ENCODE measurements at regions not wholly inside any gene's neighbourhood (a gene's known extent, or its start where the extent isn't known, plus 50 kb on each side); places are given as distances from the start of the nearest gene placed in this dataset.

DNA sequence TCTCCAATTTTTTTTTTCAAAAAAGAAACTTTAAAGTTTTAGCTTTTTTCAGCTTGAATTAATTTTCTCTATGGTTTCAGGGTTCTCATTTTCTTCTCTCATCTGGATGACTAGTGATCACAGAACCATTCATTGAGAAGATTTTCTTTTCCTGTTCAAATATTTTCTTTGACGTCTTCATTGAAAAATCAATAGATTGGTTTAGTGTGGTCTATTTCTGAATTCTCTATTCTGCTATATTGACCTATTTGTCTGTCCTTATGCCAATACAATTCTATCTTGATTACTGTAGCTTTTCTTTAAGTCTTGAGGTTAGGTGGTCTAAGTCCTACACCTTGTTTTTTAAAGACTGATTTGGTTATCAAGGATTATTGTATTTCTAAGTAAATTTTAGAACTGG lies 150.2 kb upstream of the MAN1A1 start (continued):
- TF ChIP-seq BCLAF1 (IDR thresholded peaks at IDR 0.05; ENCODE audit: borderline replicate concordance in 1 of 2, control insufficient read depth in 1 of 2, low read depth in 2 of 2, low read length in 1 of 2) (no peak), ZNF75A (CRISPR knock-in tag; IDR thresholded peaks at IDR 0.05) (no peak), POLR2G (IDR thresholded peaks at IDR 0.05; ENCODE audit: low read depth, low read length) (no peak), HCFC1 (IDR thresholded peaks at IDR 0.05; ENCODE audit: low read depth, low read length) (no peak), ZNF830 (CRISPR knock-in tag; IDR thresholded peaks at IDR 0.05) (no peak), HBP1 (CRISPR knock-in tag; IDR thresholded peaks at IDR 0.05) (no peak)
- TF ChIP-seq, protein P1, sequence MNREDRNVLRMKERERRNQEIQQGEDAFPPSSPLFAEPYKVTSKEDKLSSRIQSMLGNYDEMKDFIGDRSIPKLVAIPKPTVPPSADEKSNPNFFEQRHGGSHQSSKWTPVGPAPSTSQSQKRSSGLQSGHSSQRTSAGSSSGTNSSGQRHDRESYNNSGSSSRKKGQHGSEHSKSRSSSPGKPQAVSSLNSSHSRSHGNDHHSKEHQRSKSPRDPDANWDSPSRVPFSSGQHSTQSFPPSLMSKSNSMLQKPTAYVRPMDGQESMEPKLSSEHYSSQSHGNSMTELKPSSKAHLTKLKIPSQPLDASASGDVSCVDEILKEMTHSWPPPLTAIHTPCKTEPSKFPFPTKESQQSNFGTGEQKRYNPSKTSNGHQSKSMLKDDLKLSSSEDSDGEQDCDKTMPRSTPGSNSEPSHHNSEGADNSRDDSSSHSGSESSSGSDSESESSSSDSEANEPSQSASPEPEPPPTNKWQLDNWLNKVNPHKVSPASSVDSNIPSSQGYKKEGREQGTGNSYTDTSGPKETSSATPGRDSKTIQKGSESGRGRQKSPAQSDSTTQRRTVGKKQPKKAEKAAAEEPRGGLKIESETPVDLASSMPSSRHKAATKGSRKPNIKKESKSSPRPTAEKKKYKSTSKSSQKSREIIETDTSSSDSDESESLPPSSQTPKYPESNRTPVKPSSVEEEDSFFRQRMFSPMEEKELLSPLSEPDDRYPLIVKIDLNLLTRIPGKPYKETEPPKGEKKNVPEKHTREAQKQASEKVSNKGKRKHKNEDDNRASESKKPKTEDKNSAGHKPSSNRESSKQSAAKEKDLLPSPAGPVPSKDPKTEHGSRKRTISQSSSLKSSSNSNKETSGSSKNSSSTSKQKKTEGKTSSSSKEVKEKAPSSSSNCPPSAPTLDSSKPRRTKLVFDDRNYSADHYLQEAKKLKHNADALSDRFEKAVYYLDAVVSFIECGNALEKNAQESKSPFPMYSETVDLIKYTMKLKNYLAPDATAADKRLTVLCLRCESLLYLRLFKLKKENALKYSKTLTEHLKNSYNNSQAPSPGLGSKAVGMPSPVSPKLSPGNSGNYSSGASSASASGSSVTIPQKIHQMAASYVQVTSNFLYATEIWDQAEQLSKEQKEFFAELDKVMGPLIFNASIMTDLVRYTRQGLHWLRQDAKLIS (CRISPR knock-in tag; IDR thresholded peaks at IDR 0.05) = no peak
- TF ChIP-seq, protein P2, sequence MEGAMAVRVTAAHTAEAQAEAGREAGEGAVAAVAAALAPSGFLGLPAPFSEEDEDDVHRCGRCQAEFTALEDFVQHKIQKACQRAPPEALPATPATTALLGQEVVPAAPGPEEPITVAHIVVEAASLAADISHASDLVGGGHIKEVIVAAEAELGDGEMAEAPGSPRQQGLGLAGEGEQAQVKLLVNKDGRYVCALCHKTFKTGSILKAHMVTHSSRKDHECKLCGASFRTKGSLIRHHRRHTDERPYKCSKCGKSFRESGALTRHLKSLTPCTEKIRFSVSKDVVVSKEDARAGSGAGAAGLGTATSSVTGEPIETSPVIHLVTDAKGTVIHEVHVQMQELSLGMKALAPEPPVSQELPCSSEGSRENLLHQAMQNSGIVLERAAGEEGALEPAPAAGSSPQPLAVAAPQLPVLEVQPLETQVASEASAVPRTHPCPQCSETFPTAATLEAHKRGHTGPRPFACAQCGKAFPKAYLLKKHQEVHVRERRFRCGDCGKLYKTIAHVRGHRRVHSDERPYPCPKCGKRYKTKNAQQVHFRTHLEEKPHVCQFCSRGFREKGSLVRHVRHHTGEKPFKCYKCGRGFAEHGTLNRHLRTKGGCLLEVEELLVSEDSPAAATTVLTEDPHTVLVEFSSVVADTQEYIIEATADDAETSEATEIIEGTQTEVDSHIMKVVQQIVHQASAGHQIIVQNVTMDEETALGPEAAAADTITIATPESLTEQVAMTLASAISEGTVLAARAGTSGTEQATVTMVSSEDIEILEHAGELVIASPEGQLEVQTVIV (CRISPR knock-in tag; IDR thresholded peaks at IDR 0.05; ENCODE audit: borderline replicate concordance) = no peak
